NCI-H69 (cell line): ENCODE measurements at regions not wholly inside any gene's neighbourhood (a gene's known extent, or its start where the extent isn't known, plus 50 kb on each side); places are given as distances from the start of the nearest gene placed in this dataset.
"Not testable (repeated sequence)": the region's sequence is repeated elsewhere in the genome, so short reads cannot be mapped to it uniquely, and the experiment has no call there.

Experiments used
- DNase-seq: peaks from one replicate; lab custom pipeline; 2025; lab: John Stamatoyannopoulos, UW

DNA sequence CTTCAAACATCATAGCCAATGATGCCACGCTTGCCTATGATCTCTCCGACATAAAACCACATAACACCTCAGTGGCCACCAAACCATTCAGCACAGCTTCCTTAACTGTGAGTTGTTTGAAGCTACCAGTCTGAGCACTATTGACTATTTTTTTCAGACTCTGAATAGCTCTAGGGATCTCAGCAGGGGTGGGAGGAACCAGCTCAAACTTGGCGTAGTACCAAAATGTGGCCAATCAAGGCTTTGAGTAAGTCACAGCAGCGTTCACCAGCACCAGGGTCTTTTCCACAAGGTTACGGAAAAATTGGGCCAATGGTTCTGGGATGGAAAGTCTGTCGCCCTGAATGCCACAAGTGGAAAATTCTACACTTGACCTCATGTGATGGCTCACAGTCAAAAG is 70.6 kb downstream of the SMPDL3A start:
- DNase-seq, result peak; percentile 74

DNA sequence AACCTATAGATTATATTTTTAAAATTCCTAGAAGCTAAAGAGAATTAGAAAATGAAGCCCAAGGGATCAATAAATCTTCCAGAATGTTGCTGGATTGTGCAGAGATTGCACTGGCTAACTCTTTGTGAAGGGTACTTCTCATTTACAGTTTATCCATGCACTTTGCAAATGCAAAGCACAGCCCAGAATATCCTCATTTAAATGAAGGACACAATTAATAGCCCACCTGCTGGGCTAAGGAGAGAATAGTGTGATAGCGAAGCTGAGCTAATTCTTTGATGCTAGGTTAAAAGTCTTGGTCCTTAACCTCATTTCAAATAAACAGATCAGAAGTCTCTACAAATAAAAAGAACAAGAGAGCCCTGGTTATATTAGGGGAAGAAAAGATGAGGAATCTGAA is 72.5 kb downstream of the SMPDL3A start:
- no peak for DNase-seq

- no peak for DNase-seq
Observed at GRCh38 chr6:122868137-122868536, 79.1 kb downstream of the SMPDL3A start.

DNA sequence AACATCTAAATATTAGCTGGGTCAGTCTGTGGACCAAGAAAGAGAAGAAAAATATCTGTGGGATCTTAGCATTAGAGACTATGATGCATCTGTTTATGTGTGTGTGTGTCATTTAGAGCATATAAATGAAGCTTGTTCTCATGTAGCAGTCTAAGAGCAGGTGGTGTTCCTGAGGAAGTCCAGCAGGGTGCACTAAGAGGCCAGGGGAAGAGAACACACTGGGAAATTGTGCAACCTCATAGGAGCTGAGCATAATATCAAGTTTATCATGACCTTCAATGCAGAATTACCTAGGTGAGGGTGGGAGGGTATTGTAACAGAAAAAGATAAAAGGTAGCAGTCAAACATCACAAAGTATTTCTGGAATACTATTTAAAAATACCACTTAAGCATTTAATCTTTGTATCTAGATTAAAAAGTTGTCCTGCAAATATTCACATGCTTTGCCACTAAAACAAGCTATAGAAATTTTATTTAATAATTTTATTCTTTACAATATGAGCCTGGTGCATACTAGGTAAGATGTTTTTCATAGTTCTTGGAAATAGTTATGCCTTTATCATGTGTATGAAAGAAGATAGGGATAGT is 80.5 kb downstream of the SMPDL3A start:
- DNase-seq, result peak; percentile 88

DNA sequence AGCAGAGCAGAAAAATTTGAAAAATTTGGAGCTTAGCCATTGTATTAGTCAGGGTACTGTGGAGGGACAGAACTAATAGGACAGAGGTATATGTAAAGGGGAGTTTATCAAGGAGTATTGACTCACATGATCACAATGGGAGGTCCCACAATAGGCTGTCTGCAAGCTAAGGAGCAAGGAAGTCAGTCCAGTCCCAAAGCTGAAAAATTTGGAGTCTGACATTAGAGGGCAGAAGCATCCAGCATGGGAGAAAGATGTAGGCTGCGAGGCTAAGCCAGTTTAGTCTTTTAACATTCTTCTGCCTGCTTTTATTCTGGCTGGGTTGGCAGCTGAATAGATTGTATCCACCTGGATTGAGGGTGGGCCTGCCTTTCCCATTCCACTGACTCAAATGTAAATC is 82.0 kb downstream of the SMPDL3A start:
- peak; percentile 50 for DNase-seq

GRCh38 chr6:122872311-122872710 is 83.3 kb downstream of the SMPDL3A start:
- DNase-seq, result no peak

DNA sequence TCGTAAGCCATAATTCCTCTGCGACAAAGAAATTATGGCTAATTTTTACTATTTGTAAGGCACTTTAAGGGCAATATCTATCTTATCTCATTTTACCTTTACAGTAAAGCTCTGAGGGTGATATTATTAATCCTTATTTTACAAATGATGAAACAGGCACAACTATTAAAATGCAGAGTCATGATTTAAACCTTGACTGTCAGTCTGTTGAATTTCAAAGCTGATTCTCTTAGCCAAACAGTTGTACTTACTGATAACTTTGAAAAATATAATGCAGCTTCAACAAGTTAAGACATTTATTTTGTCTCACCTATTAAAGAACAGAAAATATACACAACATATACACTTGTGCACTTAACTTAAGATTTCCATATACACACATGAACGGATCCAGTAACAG is 88.2 kb downstream of the SMPDL3A start:
- DNase-seq, result no peak

DNA sequence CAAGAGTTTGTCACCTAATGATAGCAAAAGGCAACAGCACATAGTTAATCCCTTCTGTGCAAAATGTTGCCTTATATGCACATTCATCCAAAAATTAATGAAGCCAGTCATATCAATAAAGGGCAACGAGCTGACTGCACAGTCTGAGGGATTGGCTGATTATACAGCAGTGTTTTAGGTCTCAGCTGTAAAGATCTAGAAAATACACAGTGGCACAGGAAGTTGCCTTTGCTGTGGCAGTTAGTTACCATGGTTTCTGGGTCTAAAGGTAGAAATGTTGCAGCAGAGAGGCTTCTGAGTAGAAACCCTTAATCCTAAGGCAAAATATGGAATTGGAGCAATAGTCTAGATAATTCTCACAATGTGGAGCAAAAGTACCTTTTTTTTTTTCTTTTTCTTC is 89.7 kb downstream of the SMPDL3A start:
- peak; percentile 25 for DNase-seq

DNA sequence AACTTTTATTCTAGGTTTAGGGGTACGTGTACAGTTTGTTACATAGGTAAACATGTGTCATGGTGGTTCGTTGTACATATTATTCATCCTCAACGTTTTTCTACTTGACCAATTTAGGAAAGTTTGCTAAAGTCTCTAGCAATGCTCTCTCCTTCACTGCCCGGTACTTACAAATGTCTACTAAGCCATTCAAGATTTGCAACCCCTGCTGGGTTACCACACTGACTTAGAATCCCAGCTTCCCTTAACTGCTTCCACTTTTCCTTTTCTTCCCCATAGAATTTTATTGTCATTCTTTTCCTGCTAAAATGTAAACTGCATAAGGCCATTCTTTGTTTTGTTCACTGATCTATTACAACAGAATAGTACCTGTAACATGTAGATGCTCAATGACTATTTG is 97.4 kb downstream of the SMPDL3A start:
- DNase-seq, result no peak

DNA sequence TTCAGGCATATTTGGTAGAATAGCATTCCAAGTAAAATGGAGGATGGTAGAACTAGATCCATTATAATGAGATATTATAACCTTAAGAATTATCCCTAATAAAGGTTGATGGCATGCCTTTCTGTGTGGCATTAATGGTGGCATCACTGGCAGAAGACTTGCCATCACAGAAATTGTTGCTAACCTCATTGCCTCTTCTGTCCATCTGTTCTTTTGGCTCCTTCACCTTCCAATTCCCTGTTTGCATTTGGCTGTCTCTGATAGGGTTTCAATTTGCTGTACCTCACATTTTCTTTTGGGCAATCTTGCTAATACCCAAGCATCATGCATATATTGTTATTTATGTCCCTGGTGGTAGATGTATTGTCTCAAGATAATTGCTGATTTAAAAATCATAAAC is 98.9 kb downstream of the SMPDL3A start:
- DNase-seq, result no peak

- DNase-seq, result not testable (repeated sequence)
Observed at GRCh38 chr6:122888680-122889079, 99.6 kb downstream of the SMPDL3A start.

- DNase-seq, result no peak
Observed at GRCh38 chr6:122890250-122890649, 101.2 kb downstream of the SMPDL3A start.

DNA sequence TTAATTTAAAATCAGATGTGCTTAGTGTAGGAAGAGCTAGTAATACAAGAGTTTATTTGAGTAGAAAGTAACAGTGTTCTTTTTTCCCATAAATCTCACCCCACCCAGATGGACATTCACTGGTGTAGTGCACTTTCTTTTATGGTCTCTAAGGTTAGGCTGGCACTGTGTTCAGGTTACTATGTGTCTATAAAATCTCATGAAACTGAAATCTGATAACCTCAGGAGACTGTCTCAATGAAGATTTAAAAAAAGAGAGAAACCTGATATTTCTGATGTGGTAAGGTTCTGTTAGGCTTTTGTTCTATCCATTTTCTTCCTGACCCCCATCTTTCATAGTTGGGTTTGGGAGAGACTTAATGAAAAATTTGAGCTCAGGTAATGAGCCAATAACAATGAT is 101.2 kb upstream of the CLVS2 start:
- DNase-seq, result peak; percentile 53

GRCh38 chr6:122902326-122902725 is 93.7 kb upstream of the CLVS2 start:
- no peak for DNase-seq

GRCh38 chr6:122903266-122903915 is 92.6 kb upstream of the CLVS2 start:
- peak; percentile 87 for DNase-seq

GRCh38 chr6:122904166-122904565 is 91.9 kb upstream of the CLVS2 start:
- DNase-seq, result peak; percentile 92

DNA sequence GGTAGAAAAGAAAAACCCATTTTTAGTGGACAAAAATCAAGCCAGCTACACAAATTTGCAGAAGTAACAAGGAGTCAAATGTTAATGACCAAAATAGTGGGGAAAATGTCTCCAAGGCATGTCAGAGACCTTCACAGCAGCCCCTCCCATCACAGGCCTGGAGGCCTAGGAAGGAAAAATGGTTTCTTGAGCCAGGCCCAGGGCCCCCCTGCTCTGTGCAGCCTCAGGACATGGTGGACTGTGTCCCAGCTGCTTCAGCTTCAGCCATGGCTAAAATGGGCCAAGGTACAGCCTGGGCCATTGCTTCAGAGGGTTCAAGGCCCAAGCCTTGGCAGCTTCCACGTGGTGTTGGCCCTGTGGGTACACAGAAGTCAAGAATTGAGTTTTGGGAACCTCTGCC is 82.5 kb upstream of the CLVS2 start:
- DNase-seq, result no peak

DNA sequence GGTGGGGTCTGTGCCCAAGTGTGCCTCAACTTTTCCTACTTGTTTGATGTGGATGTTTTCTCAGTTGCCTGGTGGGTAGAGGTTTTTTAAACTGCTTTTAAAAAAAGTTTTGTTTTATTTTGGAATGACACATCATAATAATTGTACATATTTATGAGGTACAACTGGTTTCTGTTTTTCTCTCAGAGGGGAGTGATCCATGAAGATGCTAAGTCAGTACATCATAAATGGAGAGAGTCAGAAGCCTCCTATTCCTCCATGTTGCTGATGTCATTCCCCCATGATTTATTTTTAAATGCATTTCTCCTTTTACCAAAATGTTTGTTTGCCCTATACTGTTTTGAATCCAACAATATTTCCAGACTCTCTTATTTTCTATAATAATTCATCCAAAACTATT is 77.3 kb upstream of the CLVS2 start:
- DNase-seq, result no peak

- DNase-seq, result no peak
Observed at GRCh38 chr6:122930252-122931180, 65.5 kb upstream of the CLVS2 start.

- DNase-seq, result no peak
Observed at GRCh38 chr6:122931916-122932315, 64.1 kb upstream of the CLVS2 start.

GRCh38 chr6:122944936-122945335 is 51.1 kb upstream of the CLVS2 start:
- DNase-seq, result not testable (repeated sequence)
